ENCODE measurements at regions not wholly inside any gene's neighbourhood (a gene's known extent, or its start where the extent isn't known, plus 50 kb on each side); places are given as distances from the start of the nearest gene placed in this dataset.
A peak's percentile ranks its signal among the peaks of the same experiment; 100 is the strongest.

DNA sequence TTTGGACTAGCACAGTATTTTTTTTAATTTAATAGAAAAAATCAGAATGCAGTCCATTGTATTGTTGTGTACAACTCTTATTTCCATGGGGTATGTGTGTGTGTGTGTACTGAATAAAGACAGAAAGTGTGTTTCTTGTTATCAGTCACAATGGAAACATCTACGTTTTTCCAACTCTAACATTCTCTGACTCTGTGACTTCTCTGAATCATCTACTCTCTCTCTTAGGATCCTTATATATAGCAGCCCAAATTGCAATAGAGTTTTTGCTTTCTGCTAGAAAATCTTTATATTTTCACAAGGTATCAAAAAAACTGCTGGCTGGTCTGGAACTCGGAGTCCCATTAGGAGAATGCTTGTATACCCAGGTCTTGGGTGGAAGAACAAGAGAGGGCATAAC, 138.9 kb upstream of the ARID2 start:
- no peak for DNase-seq

- no peak for DNase-seq
Measured at GRCh38 chr12:45591635-45592034, 137.9 kb upstream of the ARID2 start.

DNA sequence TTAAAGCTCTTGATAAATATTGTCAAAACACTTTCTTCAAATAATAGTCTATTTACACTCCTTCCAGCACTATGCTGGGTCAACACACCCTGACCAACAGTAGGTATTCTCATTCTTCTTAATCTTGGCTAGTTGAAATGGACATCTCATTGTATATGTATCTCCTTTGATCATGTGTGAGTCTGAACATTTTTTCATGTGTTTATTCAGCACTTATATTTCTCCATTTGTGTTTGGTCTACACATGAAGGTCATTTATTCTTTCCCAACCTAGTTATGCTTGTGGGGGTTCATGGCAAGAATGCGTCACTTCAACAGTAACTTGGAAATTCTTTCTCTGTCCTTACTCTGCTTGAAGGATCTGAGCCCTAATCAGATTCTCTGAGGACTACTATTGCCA, 133.1 kb upstream of the ARID2 start:
- DNase-seq, result no peak

GRCh38 chr12:45598336-45598735, 131.2 kb upstream of the ARID2 start:
- no peak for DNase-seq

DNA sequence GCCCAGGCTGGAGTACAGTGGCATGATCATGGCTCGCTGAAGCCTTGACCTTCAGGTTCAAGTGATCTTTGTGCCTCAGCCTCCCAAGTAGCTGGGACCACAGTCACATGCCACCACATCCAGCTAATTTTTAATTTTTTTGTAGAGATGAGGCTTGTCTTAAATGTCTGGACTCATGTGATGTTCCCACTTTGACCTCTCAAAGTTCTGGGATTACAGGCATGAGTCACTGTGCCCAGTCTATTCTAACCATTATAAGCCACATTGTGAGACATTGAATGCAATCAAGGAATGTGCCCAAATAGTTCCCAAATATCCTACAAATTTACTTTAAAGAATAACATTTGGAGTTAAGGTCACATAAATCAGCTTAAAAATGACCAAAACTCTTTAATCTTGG, 130.7 kb upstream of the ARID2 start:
- DNase-seq, result no peak

- no peak for DNase-seq
Measured at GRCh38 chr12:45599196-45599595, 130.3 kb upstream of the ARID2 start.

DNA sequence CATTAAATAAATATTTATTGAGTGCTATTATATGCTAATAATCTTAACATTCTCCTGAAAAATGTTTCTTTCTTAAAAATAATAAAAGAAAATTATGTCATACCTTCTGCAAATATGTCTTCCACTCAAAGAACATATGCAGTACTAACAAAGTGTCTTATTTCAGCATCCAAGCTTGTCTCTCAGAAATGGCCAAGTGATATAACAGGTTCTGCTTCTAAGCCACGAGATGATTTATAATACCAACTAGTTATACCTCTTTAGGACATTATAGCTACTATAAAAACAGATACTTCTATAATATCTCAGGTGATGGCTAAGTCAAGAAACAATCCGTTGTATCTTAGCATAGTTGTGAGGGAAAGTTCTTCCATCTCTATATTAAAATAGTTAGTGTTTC, 128.1 kb upstream of the ARID2 start:
- DNase-seq, result no peak

GRCh38 chr12:45601888-45602287, 127.6 kb upstream of the ARID2 start:
- DNase-seq, result no peak

DNA sequence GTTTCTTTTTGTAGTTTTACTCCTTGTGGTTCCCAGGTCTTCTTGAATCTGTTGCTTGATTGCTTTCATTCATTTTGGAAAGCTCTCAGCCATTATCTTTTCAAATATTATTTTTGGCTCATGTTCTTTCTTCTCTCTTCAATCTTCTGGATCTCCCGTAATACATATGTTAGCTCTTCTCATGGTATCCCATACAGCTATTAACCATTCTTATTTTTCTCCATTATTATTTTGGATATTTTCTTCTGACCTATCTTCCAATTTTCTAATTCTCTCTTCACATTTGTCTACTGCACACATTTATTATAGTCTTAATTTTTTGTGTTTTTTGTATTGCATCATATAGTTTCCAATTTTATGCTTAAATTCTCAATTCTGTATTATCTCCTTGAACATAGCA, 123.9 kb upstream of the ARID2 start:
- no peak for DNase-seq

DNA sequence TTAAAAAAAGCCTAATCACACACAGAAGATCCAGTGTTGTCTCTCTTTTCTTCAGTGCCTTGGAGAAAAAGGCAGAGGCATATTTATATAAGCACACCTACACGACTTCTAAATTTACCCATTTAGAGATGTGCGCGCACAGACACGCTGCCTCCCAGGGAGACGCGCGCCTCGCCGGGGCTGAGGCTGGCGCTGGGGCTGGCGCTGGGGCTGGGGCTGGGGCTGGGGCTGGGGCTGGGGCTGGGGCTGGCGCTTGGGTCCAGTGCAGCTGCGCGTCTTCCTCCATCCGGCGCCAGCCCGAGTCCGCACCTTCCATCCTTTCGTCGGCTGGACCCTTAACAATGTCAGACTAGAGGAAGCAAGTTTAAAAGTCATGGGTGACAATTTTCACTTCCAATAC, 118.4 kb upstream of the ARID2 start:
- no peak for DNase-seq

DNA sequence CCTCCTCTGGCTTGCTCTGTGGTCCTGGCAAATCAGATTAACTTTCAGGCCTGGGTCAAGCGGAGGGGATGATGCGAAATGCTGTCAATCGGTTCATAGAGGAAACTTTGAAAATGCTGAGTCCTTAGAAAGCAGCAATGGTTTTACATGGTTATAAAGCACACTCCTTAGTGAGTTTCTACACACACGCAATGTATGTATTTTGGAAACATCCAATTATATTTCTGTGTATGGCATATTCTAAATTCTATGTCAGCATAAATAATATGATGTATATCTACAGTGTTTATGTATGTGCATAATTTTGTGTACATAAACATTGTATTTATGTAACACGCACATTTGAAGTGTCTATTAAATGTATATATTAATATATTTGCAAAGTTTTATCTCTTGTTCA, 118.0 kb upstream of the ARID2 start:
- DNase-seq, result no peak

GRCh38 chr12:45612044-45612794, 117.3 kb upstream of the ARID2 start:
- no peak for DNase-seq

DNA sequence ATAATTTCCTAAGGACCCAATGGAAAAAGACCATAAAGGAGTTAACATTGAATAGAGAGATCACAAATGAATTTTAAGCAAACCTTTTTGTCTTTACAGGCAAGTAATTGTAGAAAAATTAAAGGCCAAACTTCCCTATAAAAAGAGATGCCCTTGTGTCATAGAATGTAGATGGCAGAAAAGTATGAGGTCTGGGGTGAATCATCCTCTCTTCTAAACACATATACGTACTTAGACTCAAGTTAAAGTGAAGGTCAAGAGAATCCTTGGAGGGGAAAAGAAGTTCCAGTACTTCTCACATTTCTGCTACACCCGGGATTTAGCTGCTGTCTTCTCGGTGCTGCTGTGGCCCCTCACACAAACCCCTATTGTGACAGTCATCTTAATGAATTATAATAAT, 116.2 kb upstream of the ARID2 start:
- no peak for DNase-seq

- DNase-seq, result no peak
Measured at GRCh38 chr12:45613855-45614254, 115.7 kb upstream of the ARID2 start.

DNA sequence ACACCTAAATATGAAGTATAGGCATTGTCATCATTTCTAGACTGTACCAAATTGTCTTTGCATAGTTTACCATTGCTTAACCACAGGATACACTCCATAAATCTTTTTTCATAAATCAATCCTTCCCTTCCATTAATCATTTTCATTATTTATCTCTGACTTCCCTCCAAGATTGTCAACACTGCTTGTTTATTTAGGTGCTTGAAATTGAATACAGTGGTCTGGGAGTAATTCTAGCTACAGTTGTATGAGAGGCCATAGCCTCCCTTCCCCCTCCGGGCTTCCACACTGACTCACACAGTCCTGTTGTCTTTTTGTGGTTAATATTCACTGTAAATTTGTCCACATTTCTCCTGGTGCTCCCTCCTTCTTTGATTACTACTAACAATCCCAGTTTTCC, 114.2 kb upstream of the ARID2 start:
- DNase-seq, result no peak

GRCh38 chr12:45619736-45620135, 109.8 kb upstream of the ARID2 start:
- no peak for DNase-seq

GRCh38 chr12:45621703-45622102, 107.8 kb upstream of the ARID2 start:
- DNase-seq, result no peak

DNA sequence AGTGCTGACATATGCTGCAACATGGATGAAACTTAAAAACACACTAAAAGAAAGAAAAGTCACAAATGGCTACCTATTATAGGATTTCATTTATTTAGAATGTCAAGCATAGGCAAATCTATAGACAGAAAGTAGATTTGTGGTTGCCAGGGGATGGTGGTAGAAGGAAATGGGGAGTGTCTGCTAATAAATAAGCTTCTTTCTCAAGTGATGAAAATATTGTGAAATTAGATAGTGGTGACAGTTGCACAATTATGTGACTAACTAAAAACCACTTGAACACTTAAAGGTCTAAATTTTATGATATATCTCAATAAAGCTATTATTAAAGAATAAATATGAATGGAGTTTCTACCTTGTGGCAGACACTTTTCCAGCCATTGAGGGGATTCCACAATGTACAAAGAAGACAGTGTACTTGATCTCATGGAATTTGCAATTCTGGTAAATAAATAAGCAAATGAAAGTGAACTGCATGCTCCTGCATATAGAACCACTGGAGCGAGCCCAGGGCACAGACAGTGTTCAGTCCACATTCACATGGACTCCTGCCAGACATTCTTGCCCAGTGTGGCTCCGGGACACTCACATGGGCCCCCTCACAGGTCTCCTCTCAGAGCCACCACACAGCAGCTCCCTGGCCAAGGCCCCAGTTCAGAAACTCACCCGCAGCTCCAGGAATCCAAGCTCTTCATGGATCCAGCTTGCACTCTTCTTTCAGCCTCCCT, 107.1 kb upstream of the ARID2 start:
- peak; percentile 72 for DNase-seq

DNA sequence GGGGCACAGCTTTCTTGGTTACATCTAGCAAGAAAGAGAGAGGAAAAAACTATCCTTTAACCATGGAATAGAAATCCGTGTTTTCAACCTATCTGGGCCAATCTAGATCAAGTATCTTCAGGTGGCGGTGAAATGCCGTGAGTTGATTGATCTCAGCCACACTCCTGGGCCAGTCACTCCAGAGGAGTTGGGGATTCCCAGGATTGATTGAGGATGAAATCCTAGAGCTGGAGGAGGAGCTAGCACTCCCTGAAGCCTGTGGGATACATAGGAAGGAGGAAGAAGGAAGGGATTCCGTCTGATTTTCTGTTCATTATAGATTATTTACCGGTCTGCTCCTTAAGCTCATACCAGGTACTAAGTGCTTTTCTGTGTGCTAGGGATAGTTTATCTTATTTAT, 106.3 kb upstream of the ARID2 start:
- DNase-seq, result no peak

- no peak for DNase-seq
Measured at GRCh38 chr12:45623940-45624339, 105.6 kb upstream of the ARID2 start.

DNA sequence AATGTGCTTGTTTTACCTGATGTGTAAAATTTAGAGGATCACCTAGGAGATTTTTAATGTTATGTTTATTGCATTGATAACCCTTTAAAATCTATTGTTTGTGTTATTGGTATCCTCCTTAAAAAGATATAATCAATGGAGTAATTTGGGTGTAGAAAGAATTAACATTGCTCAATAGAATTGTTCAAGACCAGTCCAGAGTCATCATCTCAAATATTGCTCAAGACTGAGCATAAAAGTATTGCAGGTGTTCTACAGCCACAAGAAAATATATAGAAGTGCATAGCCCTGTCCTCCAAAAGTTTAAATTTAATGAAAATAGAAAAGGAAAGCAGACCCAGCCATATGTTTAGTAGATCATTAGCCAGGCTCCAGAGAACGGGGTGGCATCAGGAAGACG, 102.5 kb upstream of the ARID2 start:
- peak; percentile 8 for DNase-seq

DNA sequence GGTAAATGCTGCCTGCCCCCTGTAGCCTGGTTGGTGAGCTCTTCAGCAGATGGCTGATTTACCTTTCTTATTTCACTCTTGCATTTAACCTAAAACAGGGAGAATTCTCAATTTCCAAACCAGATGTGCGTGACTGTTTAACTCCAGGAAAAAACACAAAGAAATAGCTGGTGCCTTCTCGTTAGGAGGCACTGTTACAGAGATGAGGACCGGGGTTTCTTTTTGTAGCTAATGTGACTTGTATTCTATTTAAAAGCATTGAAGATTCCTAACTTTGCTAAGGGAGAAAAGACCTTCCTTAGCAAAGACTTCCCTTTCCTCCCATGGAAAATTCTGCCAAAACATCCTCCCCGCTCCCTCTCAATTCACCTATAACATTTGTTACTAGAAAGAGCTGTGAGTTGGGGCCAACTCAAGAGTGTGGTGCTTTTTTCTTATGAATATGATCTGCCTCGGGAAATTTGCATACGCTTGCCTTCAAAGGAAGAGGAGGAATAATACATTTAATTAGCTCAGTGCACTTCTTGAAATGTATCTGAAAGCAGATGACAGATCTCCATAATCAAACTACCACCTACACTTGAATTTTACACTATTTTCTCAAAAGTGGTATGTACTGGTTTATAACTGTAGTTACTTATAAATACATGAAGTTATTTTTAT, 102.0 kb upstream of the ARID2 start:
- DNase-seq, result no peak

- DNase-seq, result no peak
Measured at GRCh38 chr12:45629292-45629691, 100.2 kb upstream of the ARID2 start.

DNA sequence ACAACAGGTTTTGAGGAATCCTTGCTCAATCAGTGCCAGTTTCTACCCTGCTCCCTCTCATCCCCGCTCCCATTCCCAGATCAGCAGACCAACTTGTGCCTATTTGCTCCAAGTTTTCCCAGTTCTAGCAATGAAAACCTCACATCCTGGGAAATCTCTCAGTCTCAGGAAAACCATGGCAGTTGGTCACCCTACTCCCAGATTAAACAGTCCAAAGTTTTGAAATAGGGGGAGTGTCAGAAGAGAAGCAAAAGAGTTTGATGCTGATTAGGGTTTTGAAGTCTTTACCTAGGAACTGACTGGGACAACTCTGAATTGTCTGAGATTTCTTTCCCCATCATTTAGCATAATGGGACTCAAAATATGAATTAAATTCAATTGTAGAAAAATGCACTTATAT, 95.8 kb upstream of the ARID2 start:
- DNase-seq, result no peak
